Transverse colon (tissue), 4 donors: ENCODE measurements at regions not wholly inside any gene's neighbourhood (a gene's known extent, or its start where the extent isn't known, plus 50 kb on each side); places are given as distances from the start of the nearest gene placed in this dataset.

Source experiments
- POLR2A ChIP-seq: fragments of 450-650 bp; IDR thresholded peaks from one replicate; pipeline ENCODE4 v1.6.1; 2016; ENCODE audit warnings: antibody characterized with exemption, mild to moderate bottlenecking, moderate library complexity
- POLR2AphosphoS5 ChIP-seq, 3 donors: sonication (generic); formaldehyde crosslinking; IDR thresholded peaks; one replicate each; pipeline ENCODE4 v1.6.1; 2016; ENCODE audit warnings: antibody characterized with exemption in 3 of 3
- TF ChIP-seq, protein P1 (sequence below), 5 experiments: fragments of 200-600 bp in 3 of 5; fragments of 450-650 bp in 2 of 5; sonication (generic) in 3 of 5; IDR thresholded peaks; 1 replicate in 2 of 5; 2 replicates in 3 of 5; pipeline ENCODE4 v1.5.1; 2016 to 2017; ENCODE audit warnings: antibody characterized with exemption in 5 of 5, inconsistent platforms in 3 of 5, mild to moderate bottlenecking in 2 of 5, moderate library complexity in 1 of 5

GRCh38 chr18:76046221-76046620 is 448.8 kb downstream of the ZNF516 start:
- TF ChIP-seq, protein P1, sequence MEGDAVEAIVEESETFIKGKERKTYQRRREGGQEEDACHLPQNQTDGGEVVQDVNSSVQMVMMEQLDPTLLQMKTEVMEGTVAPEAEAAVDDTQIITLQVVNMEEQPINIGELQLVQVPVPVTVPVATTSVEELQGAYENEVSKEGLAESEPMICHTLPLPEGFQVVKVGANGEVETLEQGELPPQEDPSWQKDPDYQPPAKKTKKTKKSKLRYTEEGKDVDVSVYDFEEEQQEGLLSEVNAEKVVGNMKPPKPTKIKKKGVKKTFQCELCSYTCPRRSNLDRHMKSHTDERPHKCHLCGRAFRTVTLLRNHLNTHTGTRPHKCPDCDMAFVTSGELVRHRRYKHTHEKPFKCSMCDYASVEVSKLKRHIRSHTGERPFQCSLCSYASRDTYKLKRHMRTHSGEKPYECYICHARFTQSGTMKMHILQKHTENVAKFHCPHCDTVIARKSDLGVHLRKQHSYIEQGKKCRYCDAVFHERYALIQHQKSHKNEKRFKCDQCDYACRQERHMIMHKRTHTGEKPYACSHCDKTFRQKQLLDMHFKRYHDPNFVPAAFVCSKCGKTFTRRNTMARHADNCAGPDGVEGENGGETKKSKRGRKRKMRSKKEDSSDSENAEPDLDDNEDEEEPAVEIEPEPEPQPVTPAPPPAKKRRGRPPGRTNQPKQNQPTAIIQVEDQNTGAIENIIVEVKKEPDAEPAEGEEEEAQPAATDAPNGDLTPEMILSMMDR (IDR thresholded peaks at IDR 0.05), result no peak
- TF ChIP-seq POLR2AphosphoS5 (IDR thresholded peaks at IDR 0.05), result no peak
- TF ChIP-seq POLR2A, result no peak
